Tibial nerve (tissue), 4 donors: ENCODE measurements at regions not wholly inside any gene's neighbourhood (a gene's known extent, or its start where the extent isn't known, plus 50 kb on each side); places are given as distances from the start of the nearest gene placed in this dataset.

Experiments used
- DNase-seq, 2 donors: peaks; one replicate each; pipeline ENCODE4 v3.0.0-alpha.2; 2019; ENCODE audit warnings: low spot score in 2 of 2
- H3K27ac ChIP-seq, 4 donors: fragments of 200-600 bp; sonication (generic) in 3 of 4; one replicate each; pipeline ENCODE4 v1.5.1; 2017 to 2019; ENCODE audit warnings: mild to moderate bottlenecking in 1 of 4
- H3K27me3 ChIP-seq, 2 donors: fragments of 200-600 bp; sonication (generic) in 1 of 2; one replicate each; pipeline versions ENCODE4 v1.5.1 to v1.6.0; 2017 to 2019
- H3K36me3 ChIP-seq, 3 donors: fragments of 200-600 bp; sonication (generic); one replicate each; pipeline ENCODE4 v1.5.1; 2018 to 2019
- H3K4me1 ChIP-seq, 4 donors: fragments of 200-600 bp; sonication (generic) in 3 of 4; one replicate each; pipeline ENCODE4 v1.5.1; 2017 to 2019
- H3K4me3 ChIP-seq, 4 donors: fragments of 200-600 bp; sonication (generic) in 3 of 4; one replicate each; pipeline ENCODE4 v1.5.1; 2017 to 2019; ENCODE audit warnings: mild to moderate bottlenecking in 1 of 4, moderate library complexity in 1 of 4
- H3K9me3 ChIP-seq, 4 donors: fragments of 200-600 bp; sonication (generic) in 3 of 4; one replicate each; pipeline ENCODE4 v1.5.1; 2017 to 2019
- CTCF ChIP-seq, 5 experiments: fragments of 200-600 bp in 3 of 5; fragments of 450-650 bp in 2 of 5; sonication (generic) in 3 of 5; IDR thresholded peaks; one replicate each; pipeline ENCODE4 v1.5.1; 2016 to 2019; ENCODE audit warnings: antibody characterized with exemption in 5 of 5, mild to moderate bottlenecking in 3 of 5, moderate library complexity in 2 of 5
- EP300 ChIP-seq, 2 donors: sonication (generic); formaldehyde crosslinking; IDR thresholded peaks; one replicate each; pipeline ENCODE4 v1.6.1; 2017; ENCODE audit warnings: antibody characterized with exemption in 2 of 2, mild to moderate bottlenecking in 1 of 2
- POLR2A ChIP-seq, 2 donors: fragments of 450-650 bp; IDR thresholded peaks; one replicate each; pipeline ENCODE4 v1.6.1; 2017; ENCODE audit warnings: antibody characterized with exemption in 2 of 2, mild to moderate bottlenecking in 2 of 2, moderate library complexity in 2 of 2
- WGBS, 2 donors: methylation state at CpG; one replicate each; pipeline ENCODE4 v1.1.5; 2018; 5-methylcytosine and 5-hydroxymethylcytosine counted together

GRCh38 chr4:17093481-17093880 lies 195.0 kb upstream of the LDB2 start:
- H3K9me3 ChIP-seq: no peaks in the 10 kb centered on the region
- H3K36me3 ChIP-seq: no peaks in the 10 kb centered on the region
- no peak for TF ChIP-seq EP300 (IDR thresholded peaks at IDR 0.05)
- TF ChIP-seq POLR2A (IDR thresholded peaks at IDR 0.05): no peak
- no peak for TF ChIP-seq CTCF (IDR thresholded peaks at IDR 0.05)
- H3K27ac ChIP-seq: no peak overlapping the region
- no peak overlapping the region for H3K4me3 ChIP-seq
- H3K27me3 ChIP-seq: no peaks in the 10 kb centered on the region
- H3K4me1 ChIP-seq: peaks cover 0 to 15% (median 3%) of the 10 kb centered on the region in 4 donors
- DNase-seq: no peak
- WGBS, 2 donors: 64 to 67% methylated on average over 5 of the region's 5 CpGs

DNA sequence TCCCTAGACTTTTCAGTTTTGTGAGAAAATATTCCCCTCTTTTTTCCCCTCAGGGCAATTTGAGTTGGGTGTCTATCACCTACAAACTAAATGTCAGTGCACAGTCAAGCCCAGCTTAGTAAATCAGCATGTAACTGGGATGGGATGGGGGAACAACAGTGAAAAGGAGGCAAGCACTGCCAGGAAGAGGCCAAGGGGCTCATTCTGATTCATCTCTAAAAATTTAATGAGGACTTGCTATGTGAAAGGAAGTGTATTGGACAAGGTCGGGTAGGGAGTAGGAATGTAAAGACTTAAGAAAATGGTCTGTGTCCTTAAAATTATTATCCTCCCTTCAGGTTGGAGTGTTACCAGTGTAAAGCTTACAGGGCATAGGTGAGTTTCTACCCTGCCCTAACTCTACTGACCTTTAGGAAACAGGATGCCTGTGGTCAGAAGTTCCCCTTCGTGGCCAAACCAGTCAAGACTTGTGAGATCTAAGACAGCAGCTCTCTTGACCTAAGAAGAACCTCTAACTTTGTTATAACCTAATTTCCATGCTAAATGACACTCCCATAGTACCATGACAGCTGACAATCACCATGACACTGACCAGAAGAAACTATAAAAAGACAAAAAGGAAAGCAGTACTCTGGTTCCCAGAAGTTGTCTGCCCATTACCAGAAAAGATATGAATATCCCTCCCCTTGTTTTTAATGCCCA lies 194.4 kb upstream of the LDB2 start:
- peaks cover 0 to 15% (median 3%) of the 10 kb centered on the region in 4 donors for H3K4me1 ChIP-seq
- H3K36me3 ChIP-seq: no peaks in the 10 kb centered on the region
- H3K27me3 ChIP-seq: no peaks in the 10 kb centered on the region
- H3K4me3 ChIP-seq: no peak overlapping the region
- H3K27ac ChIP-seq: no peak overlapping the region
- 59 to 63% methylated on average over 2 of the region's 2 CpGs for WGBS, 2 donors
- no peaks in the 10 kb centered on the region for H3K9me3 ChIP-seq
- no peak for DNase-seq
- TF ChIP-seq CTCF (IDR thresholded peaks at IDR 0.05): no peak
- no peak for TF ChIP-seq EP300 (IDR thresholded peaks at IDR 0.05)
- TF ChIP-seq POLR2A (IDR thresholded peaks at IDR 0.05): no peak

GRCh38 chr4:17091104-17091503 lies 192.7 kb upstream of the LDB2 start:
- H3K27ac ChIP-seq: no peak overlapping the region
- H3K9me3 ChIP-seq: no peaks in the 10 kb centered on the region
- H3K27me3 ChIP-seq: no peaks in the 10 kb centered on the region
- peaks cover 0 to 15% (median 3%) of the 10 kb centered on the region in 4 donors for H3K4me1 ChIP-seq
- TF ChIP-seq CTCF (IDR thresholded peaks at IDR 0.05): no peak
- TF ChIP-seq EP300 (IDR thresholded peaks at IDR 0.05): no peak
- TF ChIP-seq POLR2A (IDR thresholded peaks at IDR 0.05): no peak
- H3K36me3 ChIP-seq: no peaks in the 10 kb centered on the region
- 85 to 88% methylated on average over 3 of the region's 3 CpGs for WGBS, 2 donors
- H3K4me3 ChIP-seq: no peak overlapping the region
- DNase-seq: no peak

DNA sequence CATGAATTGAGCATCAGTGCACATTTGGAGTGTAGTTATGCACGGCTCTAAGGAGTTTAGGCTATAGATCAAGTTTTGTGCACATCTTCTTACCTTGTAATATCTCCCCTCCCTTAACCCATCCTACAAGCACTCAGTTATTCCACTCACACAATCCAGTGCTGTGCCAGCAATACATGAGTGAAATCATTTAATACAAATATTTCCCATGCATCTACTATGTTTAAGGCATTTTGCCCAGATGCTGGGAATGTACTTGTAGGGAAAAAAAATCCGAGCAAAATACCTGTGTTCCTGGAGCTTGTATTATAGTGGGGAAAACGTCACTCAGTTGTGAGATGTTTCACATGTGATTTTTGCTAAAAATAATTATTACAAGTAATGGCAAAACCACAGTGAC lies 191.6 kb upstream of the LDB2 start:
- H3K4me1 ChIP-seq: peaks cover 0 to 9% (median 3%) of the 10 kb centered on the region in 4 donors
- H3K4me3 ChIP-seq: no peak overlapping the region
- H3K36me3 ChIP-seq: no peaks in the 10 kb centered on the region
- DNase-seq: no peak
- WGBS, 2 donors: 75 to 78% methylated on average over 3 of the region's 3 CpGs
- H3K27ac ChIP-seq: no peak overlapping the region
- no peak for TF ChIP-seq EP300 (IDR thresholded peaks at IDR 0.05)
- no peak for TF ChIP-seq CTCF (IDR thresholded peaks at IDR 0.05)
- no peak for TF ChIP-seq POLR2A (IDR thresholded peaks at IDR 0.05)
- no peaks in the 10 kb centered on the region for H3K27me3 ChIP-seq
- no peaks in the 10 kb centered on the region for H3K9me3 ChIP-seq

DNA sequence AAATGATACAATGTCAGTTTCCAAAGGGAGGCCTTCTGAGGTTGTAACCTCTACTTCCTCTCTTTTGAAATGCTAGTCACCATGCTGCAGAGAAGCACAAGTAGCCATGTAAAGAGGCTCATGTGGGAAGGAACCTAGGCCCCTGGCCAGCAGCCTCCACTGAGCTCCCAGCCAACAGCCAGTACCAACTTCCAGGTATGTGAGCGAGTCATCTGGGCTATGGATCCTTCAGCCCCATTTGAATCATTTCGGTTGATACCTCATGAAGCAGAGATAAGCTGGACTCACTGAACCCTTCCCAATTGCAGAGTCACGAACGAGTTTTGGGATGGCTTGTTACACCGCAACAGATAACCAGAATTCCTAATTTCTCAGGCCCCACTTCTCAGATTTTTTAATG lies 187.0 kb upstream of the LDB2 start:
- H3K27me3 ChIP-seq: no peaks in the 10 kb centered on the region
- H3K27ac ChIP-seq: no peak overlapping the region
- H3K4me1 ChIP-seq: no peaks in the 10 kb centered on the region
- no peaks in the 10 kb centered on the region for H3K9me3 ChIP-seq
- TF ChIP-seq POLR2A (IDR thresholded peaks at IDR 0.05) (no peak), CTCF (IDR thresholded peaks at IDR 0.05) (no peak)
- H3K36me3 ChIP-seq: no peaks in the 10 kb centered on the region
- DNase-seq: no peak
- H3K4me3 ChIP-seq: no peak overlapping the region
- WGBS, 2 donors: 95 to 99% methylated on average over 5 of the region's 5 CpGs
